ENCODE measurements at regions not wholly inside any gene's neighbourhood (a gene's known extent, or its start where the extent isn't known, plus 50 kb on each side); places are given as distances from the start of the nearest gene placed in this dataset.

- no peak for DNase-seq (ENCODE audit: low read depth)
These were observed 102.1 kb upstream of the SIAH1 start for GRCh38 chr16:48487287-48487686.

- DNase-seq (ENCODE audit: low read depth): no peak
These were observed 96.6 kb upstream of the SIAH1 start for GRCh38 chr16:48481772-48482171.

GRCh38 chr16:48481211-48481610, 96.0 kb upstream of the SIAH1 start:
- DNase-seq (ENCODE audit: low read depth): no peak

- DNase-seq (ENCODE audit: low read depth): no peak
These were observed 94.7 kb upstream of the SIAH1 start for GRCh38 chr16:48479955-48480354.

GRCh38 chr16:48479329-48479728, 94.1 kb upstream of the SIAH1 start:
- no peak for DNase-seq (ENCODE audit: low read depth)

GRCh38 chr16:48478393-48478792, 93.2 kb upstream of the SIAH1 start:
- no peak for DNase-seq (ENCODE audit: low read depth)

GRCh38 chr16:48471435-48471834, 86.2 kb upstream of the SIAH1 start:
- no peak for DNase-seq (ENCODE audit: low read depth)

- peak; percentile 35 for DNase-seq (ENCODE audit: low read depth)
These were observed 77.0 kb upstream of the SIAH1 start for GRCh38 chr16:48462106-48462740.

- DNase-seq (ENCODE audit: low read depth): no peak
These were observed 74.0 kb upstream of the SIAH1 start for GRCh38 chr16:48459167-48459566.

GRCh38 chr16:48454051-48454450, 68.8 kb upstream of the SIAH1 start:
- no peak for DNase-seq (ENCODE audit: low read depth)

- no peak for DNase-seq (ENCODE audit: low read depth)
These were observed 68.0 kb upstream of the SIAH1 start for GRCh38 chr16:48452991-48453760.

- DNase-seq (ENCODE audit: low read depth): no peak
These were observed 66.1 kb upstream of the SIAH1 start for GRCh38 chr16:48451323-48451722.

GRCh38 chr16:48450367-48450766, 65.2 kb upstream of the SIAH1 start:
- no peak for DNase-seq (ENCODE audit: low read depth)

GRCh38 chr16:48448841-48449481, 63.7 kb upstream of the SIAH1 start:
- DNase-seq (ENCODE audit: low read depth): no peak

GRCh38 chr16:48447940-48448536, 62.8 kb upstream of the SIAH1 start:
- no peak for DNase-seq (ENCODE audit: low read depth)

GRCh38 chr16:48447428-48447827, 62.2 kb upstream of the SIAH1 start:
- DNase-seq (ENCODE audit: low read depth): no peak

- no peak for DNase-seq (ENCODE audit: low read depth)
These were observed 61.3 kb upstream of the SIAH1 start for GRCh38 chr16:48446534-48446920.

GRCh38 chr16:48445782-48446533, 60.7 kb upstream of the SIAH1 start:
- no peak for DNase-seq (ENCODE audit: low read depth)

- DNase-seq (ENCODE audit: low read depth): peak; percentile 76
These were observed 59.4 kb upstream of the SIAH1 start for GRCh38 chr16:48444574-48444973.

- DNase-seq (ENCODE audit: low read depth): no peak
These were observed 57.2 kb upstream of the SIAH1 start for GRCh38 chr16:48442379-48442778.

GRCh38 chr16:48441863-48442279, 56.7 kb upstream of the SIAH1 start:
- DNase-seq (ENCODE audit: low read depth): no peak

- DNase-seq (ENCODE audit: low read depth): no peak
These were observed 55.9 kb upstream of the SIAH1 start for GRCh38 chr16:48441106-48441505.
